Stomach (tissue), 4 donors: ENCODE measurements at regions not wholly inside any gene's neighbourhood (a gene's known extent, or its start where the extent isn't known, plus 50 kb on each side); places are given as distances from the start of the nearest gene placed in this dataset.

ENCODE experiments used
- POLR2A ChIP-seq, 4 donors: fragments of 450-650 bp; IDR thresholded peaks; one replicate each; pipeline ENCODE4 v1.6.1; 2016; ENCODE audit warnings: antibody characterized with exemption in 4 of 4, control low read depth in 2 of 4, mild to moderate bottlenecking in 1 of 4, moderate library complexity in 1 of 4
- TF ChIP-seq, protein P1 (sequence below), 7 experiments: fragments of 450-650 bp in 4 of 7; fragments of 200-600 bp in 3 of 7; sonication (generic) in 3 of 7; IDR thresholded peaks; one replicate each; pipeline ENCODE4 v1.5.1; 2016 to 2019; ENCODE audit warnings: antibody characterized with exemption in 7 of 7, control low read depth in 2 of 7, mild to moderate bottlenecking in 1 of 7

DNA sequence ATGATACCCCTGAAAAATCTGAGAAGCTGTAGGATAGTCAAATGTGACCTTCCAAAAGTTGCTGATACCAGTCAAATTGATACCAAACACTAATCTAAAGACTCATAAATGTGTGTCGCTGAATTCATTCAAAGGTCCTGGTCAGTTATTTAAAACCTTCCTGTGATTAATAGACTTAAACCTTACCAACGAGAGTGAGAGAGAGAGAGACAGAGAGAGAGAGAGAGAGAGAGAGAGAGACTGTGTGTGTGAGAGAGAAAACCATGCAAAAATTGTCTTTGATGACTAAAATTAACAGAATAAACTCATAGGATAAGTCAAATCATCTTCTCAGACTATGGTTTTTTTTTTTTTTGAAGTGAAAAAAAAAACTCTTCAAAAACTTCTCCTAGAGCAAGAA lies 370.9 kb upstream of the HS3ST5 start:
- TF ChIP-seq, protein P1, sequence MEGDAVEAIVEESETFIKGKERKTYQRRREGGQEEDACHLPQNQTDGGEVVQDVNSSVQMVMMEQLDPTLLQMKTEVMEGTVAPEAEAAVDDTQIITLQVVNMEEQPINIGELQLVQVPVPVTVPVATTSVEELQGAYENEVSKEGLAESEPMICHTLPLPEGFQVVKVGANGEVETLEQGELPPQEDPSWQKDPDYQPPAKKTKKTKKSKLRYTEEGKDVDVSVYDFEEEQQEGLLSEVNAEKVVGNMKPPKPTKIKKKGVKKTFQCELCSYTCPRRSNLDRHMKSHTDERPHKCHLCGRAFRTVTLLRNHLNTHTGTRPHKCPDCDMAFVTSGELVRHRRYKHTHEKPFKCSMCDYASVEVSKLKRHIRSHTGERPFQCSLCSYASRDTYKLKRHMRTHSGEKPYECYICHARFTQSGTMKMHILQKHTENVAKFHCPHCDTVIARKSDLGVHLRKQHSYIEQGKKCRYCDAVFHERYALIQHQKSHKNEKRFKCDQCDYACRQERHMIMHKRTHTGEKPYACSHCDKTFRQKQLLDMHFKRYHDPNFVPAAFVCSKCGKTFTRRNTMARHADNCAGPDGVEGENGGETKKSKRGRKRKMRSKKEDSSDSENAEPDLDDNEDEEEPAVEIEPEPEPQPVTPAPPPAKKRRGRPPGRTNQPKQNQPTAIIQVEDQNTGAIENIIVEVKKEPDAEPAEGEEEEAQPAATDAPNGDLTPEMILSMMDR (IDR thresholded peaks at IDR 0.05) = no peak
- TF ChIP-seq POLR2A (IDR thresholded peaks at IDR 0.05) = no peak
